Stimulated activated naive B cell treated with anti-CD40 and anti-IgM and Interleukin-4, amounts not matched to agents 10 μg/mL and 1 μg/mL and 100 μg/mL, for 72 hours (primary cell): ENCODE measurements at regions not wholly inside any gene's neighbourhood (a gene's known extent, or its start where the extent isn't known, plus 50 kb on each side); places are given as distances from the start of the nearest gene placed in this dataset.
"Not testable (repeated sequence)": the region's sequence is repeated elsewhere in the genome, so short reads cannot be mapped to it uniquely, and the experiment has no call there.

Experiments
- ATAC-seq, 2 donors: fragments of 150-1000 bp; cut with Tn5 transposase; replicated peaks; 2 replicates each; pipeline ENCODE4 v1.10.0; 2021; ENCODE audit warnings: moderate library complexity in 1 of 2
- DNase-seq: peaks from one replicate; pipeline ENCODE4 v3.0.0; 2021
- H3K27ac Mint-ChIP-seq: one replicate; pipeline ENCODE4 v1.8.0; 2022; ENCODE audit warnings: mild to moderate bottlenecking, mixed read lengths
- H3K27me3 Mint-ChIP-seq, 2 donors: one replicate each; pipeline ENCODE4 v1.8.0; 2022; ENCODE audit warnings: mixed read lengths in 2 of 2
- H3K36me3 Mint-ChIP-seq, 2 donors: one replicate each; pipeline ENCODE4 v1.8.0; 2022; ENCODE audit warnings: mixed read lengths in 2 of 2, mild to moderate bottlenecking in 1 of 2
- H3K4me1 Mint-ChIP-seq, 2 donors: one replicate each; pipeline ENCODE4 v1.8.0; 2022; ENCODE audit warnings: mixed read lengths in 2 of 2, mild to moderate bottlenecking in 1 of 2
- H3K4me3 Mint-ChIP-seq, 2 donors: one replicate each; pipeline ENCODE4 v1.8.0; 2022; ENCODE audit warnings: mild to moderate bottlenecking in 2 of 2, mixed read lengths in 2 of 2, moderate library complexity in 1 of 2
- H3K9me3 Mint-ChIP-seq, 2 donors: one replicate each; pipeline ENCODE4 v1.8.0; 2022; ENCODE audit warnings: mixed read lengths in 2 of 2, mild to moderate bottlenecking in 1 of 2

- DNase-seq (no peak), ATAC-seq (no peak)
- no peaks in the 10 kb centered on the region for H3K4me1 Mint-ChIP-seq
- no peak overlapping the region for H3K4me3 Mint-ChIP-seq
- no peak overlapping the region for H3K27ac Mint-ChIP-seq
- H3K27me3 Mint-ChIP-seq, result no peaks in the 10 kb centered on the region
- H3K36me3 Mint-ChIP-seq, result no peaks in the 10 kb centered on the region
- no peaks in the 10 kb centered on the region for H3K9me3 Mint-ChIP-seq
These were observed 292.2 kb downstream of the FRK start for GRCh38 chr6:115768500-115768899.

DNA sequence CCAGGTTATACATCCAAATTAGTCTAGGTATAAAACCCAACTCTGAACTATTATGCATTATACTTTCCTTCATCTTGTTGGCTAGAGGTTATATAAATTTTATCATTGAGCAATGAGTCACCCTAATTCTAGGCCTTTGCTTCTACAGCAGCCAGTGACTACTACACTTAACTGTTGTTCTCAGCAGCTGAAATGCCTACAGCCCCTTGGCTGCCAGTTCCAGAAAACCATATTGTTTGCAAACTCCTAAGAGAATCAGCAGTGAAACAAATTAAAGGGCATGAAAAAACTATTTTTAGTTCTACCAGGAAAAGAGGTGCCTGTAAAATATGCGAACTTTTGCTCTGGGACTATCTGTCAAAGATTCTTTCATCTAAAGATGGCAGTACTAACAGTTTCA lies 292.8 kb downstream of the FRK start:
- ATAC-seq, result no peak

DNA sequence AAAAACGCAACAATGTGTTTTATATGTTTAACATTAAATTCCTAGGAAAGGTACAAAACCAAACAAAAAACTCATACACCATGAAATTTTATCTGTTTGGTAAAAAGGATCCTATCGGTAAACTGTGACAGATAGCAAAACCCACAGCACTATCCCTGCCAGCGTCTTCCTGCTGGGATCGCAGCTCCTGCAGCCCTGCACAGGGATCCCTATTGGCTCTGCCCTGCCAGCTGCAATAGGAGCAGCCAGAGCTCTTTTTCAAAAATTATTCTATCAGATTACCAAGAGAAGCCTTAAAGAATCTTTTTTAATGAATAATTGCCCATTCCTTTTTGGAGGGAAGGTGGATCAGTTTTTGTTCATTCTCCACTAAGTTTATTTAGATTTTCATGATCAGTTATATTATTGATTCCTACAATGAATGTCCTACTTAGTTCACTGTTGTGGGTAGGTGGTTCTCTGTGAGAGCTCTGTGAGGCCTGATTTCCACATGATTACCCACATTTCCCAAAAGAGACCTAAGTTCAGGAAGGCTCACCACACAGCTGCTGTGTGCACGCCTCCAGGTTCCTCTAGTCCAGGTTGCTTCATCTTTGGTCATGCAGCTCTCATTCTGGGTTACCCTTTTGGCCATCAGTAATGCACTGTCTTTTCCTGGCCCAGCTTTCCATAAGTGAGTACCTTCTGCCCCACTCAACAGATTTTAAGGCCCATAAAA lies 293.8 kb downstream of the FRK start:
- Mint-ChIP-seq H3K27me3 (no peaks in the 10 kb centered on the region), H3K4me1 (no peaks in the 10 kb centered on the region), H3K36me3 (no peaks in the 10 kb centered on the region), H3K4me3 (no peak overlapping the region), H3K27ac (no peak overlapping the region), H3K9me3 (no peaks in the 10 kb centered on the region)
- DNase-seq (no peak), ATAC-seq (no peak)

More for the DNA sequence above, 292.8 kb downstream of the FRK start:
- H3K4me1 Mint-ChIP-seq, result no peaks in the 10 kb centered on the region
- no peaks in the 10 kb centered on the region for H3K36me3 Mint-ChIP-seq
- H3K4me3 Mint-ChIP-seq, result no peak overlapping the region
- no peaks in the 10 kb centered on the region for H3K27me3 Mint-ChIP-seq
- no peaks in the 10 kb centered on the region for H3K9me3 Mint-ChIP-seq
- H3K27ac Mint-ChIP-seq, result no peak overlapping the region
- no peak for DNase-seq

DNA sequence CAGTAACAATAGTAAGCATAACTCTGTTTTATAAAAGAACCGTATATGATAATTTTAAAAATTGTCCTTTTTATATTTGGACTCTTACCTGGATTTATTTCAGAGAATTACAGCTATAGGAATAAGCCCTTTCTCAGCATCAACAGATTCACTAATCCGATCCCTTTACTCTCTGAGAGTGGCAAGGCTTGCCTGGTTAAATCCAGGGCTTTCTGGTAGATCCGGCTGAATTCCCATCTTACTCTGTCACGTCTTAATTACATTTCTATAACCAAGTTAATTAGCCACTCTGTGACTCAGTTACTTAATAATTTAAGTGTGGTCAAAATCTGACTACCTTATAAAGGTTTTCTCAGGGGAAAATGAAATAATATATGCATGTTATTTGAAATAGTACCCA lies 294.7 kb downstream of the FRK start:
- DNase-seq, result no peak
- H3K36me3 Mint-ChIP-seq, result no peaks in the 10 kb centered on the region
- H3K4me3 Mint-ChIP-seq, result no peak overlapping the region
- no peaks in the 10 kb centered on the region for H3K9me3 Mint-ChIP-seq
- no peaks in the 10 kb centered on the region for H3K4me1 Mint-ChIP-seq
- no peaks in the 10 kb centered on the region for H3K27me3 Mint-ChIP-seq
- no peak for ATAC-seq
- H3K27ac Mint-ChIP-seq, result no peak overlapping the region

DNA sequence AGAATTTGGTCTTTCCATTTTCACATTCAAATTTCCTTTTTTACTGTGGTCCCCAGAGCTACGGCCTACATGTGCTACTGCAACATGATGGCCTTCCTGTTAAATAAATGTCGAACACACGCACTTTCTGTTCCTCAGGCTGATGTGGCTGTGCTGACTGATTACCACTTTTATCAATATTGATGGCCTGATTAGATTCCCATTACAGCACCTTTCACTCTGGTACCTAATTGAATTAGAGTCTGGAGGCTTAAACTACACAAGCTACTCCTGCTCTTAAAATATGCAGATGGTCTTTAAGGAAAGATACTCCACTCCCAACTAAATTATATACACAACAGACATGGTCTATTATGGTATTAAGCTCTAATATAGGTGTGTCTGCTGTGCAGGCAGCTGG lies 301.6 kb downstream of the FRK start:
- no peak for ATAC-seq

DNA sequence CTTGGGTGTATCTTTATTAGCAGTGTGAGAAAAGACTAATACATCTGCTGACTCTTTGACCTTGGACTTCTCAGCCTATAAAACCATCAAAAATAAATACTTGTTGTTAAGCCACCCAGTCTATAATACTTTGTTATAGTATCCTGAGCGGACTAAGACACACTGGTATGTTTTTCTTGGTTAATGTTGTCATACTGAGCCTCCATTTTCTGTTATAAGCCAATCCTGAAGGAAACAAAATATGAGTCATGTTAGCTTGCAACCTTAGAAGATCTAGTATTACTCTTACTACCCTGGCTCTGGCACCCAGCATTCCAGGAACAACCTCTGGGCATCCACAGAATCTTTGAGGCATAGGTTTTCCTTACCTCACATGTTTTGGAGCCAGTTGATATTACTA lies 307.2 kb downstream of the FRK start:
- no peak overlapping the region for H3K4me3 Mint-ChIP-seq
- peaks cover 0 to 2% of the 10 kb centered on the region in 2 donors for H3K9me3 Mint-ChIP-seq
- H3K36me3 Mint-ChIP-seq, result no peaks in the 10 kb centered on the region
- DNase-seq, result no peak
- no peak overlapping the region for H3K27ac Mint-ChIP-seq
- ATAC-seq, result no peak
- no peaks in the 10 kb centered on the region for H3K4me1 Mint-ChIP-seq
- H3K27me3 Mint-ChIP-seq, result no peaks in the 10 kb centered on the region

More for the DNA sequence above, 301.6 kb downstream of the FRK start:
- Mint-ChIP-seq H3K4me1 (no peaks in the 10 kb centered on the region), H3K9me3 (no peaks in the 10 kb centered on the region), H3K4me3 (no peak overlapping the region), H3K36me3 (no peaks in the 10 kb centered on the region), H3K27ac (no peak overlapping the region), H3K27me3 (no peaks in the 10 kb centered on the region)
- no peak for DNase-seq

DNA sequence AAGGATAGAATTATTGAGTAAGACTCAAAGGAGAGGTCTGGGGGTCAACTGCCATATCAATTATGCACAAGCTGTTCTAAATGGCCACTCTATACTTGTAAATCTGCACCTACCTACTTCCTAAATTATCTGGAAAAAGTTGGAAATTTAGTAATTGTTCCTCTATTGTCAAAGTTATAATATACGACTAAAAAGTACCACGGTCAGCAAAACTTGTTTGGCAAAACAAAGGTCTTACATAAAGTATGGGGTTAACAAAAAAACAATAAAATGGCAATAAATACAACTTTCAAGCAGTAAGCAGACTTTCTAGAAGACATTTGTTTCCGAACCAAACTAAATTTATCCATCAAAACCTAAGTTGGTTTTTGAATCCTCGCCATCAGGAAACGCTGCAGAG lies 309.7 kb downstream of the FRK start:
- ATAC-seq, result no peak
- no peaks in the 10 kb centered on the region for H3K4me1 Mint-ChIP-seq
- no peak overlapping the region for H3K4me3 Mint-ChIP-seq
- no peak overlapping the region for H3K27ac Mint-ChIP-seq
- no peak for DNase-seq
- no peaks in the 10 kb centered on the region for H3K36me3 Mint-ChIP-seq
- H3K27me3 Mint-ChIP-seq, result no peaks in the 10 kb centered on the region
- peaks cover 2 to 6% of the 10 kb centered on the region in 2 donors for H3K9me3 Mint-ChIP-seq

DNA sequence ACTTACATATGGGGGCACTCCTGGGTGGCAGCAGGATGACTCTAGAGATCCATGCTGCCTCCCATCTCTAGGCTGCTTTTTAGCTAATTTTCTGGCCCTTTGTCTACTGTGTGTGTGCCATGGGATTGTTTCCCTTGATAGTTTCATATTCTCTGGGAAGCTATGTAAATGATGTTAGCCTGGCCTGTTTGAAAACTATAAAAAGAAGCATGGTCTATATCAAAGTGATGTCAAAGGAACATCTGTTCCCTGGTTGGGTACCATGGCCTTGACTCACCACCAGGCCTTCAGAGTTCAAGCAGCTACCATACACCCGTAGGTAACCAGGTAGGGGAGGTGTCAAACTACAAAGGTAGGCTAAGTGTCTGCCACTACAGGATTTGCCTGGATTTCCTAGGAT lies 310.4 kb downstream of the FRK start:
- Mint-ChIP-seq H3K27ac (no peak overlapping the region), H3K4me3 (no peak overlapping the region), H3K27me3 (no peaks in the 10 kb centered on the region), H3K4me1 (no peaks in the 10 kb centered on the region), H3K36me3 (no peaks in the 10 kb centered on the region), H3K9me3 (peaks cover 2 to 7% of the 10 kb centered on the region in 2 donors)
- DNase-seq (no peak), ATAC-seq (no peak)

DNA sequence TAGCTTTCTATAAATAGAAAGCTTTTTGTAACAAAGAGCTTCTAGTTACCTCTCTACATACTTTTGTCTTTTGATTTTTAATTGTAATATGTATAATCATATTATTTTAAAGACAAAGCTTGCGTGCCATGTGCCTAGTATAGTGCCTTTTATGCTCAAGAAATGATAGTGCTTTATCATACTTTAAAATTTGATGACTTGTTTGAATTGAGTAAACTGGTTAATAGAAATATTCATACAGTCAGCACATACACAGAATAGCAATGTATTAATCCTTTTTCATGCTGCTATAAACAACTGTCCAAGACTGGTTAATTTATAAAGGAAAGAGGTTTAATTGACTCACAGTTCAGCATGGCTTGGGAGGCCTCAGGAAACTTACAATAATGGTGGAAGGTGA lies 313.0 kb downstream of the FRK start:
- H3K9me3 Mint-ChIP-seq, result peaks cover 11 to 13% of the 10 kb centered on the region in 2 donors
- H3K27ac Mint-ChIP-seq, result no peak overlapping the region
- ATAC-seq, result no peak
- H3K4me1 Mint-ChIP-seq, result no peaks in the 10 kb centered on the region
- DNase-seq, result no peak
- H3K36me3 Mint-ChIP-seq, result no peaks in the 10 kb centered on the region
- H3K27me3 Mint-ChIP-seq, result no peaks in the 10 kb centered on the region
- no peak overlapping the region for H3K4me3 Mint-ChIP-seq

DNA sequence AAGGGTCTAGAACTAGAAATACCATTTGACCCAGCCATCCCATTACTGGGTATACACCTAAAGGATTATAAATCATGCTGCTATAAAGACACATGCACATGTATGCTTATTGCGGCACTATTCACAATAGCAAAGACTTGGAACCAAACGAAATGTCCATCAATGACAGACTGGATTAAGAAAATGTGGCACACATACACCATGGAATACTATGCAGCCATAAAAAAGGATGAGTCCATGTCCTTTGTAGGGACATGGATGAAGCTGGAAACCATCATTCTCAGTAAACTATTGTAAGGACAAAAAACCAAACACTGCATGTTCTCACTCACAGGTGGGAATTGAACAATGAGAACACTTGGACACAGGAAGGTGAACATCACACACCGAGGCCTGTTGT lies 314.1 kb downstream of the FRK start:
- not testable (repeated sequence) for ATAC-seq, H3K27me3 Mint-ChIP-seq, H3K4me3 Mint-ChIP-seq, H3K36me3 Mint-ChIP-seq, H3K27ac Mint-ChIP-seq, DNase-seq, H3K4me1 Mint-ChIP-seq
- H3K9me3 Mint-ChIP-seq, result peaks cover 11 to 17% of the 10 kb centered on the region in 2 donors

GRCh38 chr6:115740907-115741306 lies 319.8 kb downstream of the FRK start:
- ATAC-seq (no peak), DNase-seq (no peak)
- Mint-ChIP-seq H3K27me3 (no peaks in the 10 kb centered on the region), H3K4me3 (no peak overlapping the region), H3K27ac (no peak overlapping the region), H3K9me3 (peaks cover 8 to 14% of the 10 kb centered on the region in 2 donors), H3K36me3 (no peaks in the 10 kb centered on the region), H3K4me1 (no peaks in the 10 kb centered on the region)

- DNase-seq (no peak), ATAC-seq (no peak)
- no peaks in the 10 kb centered on the region for H3K36me3 Mint-ChIP-seq
- peaks cover 3 to 4% of the 10 kb centered on the region in 2 donors for H3K9me3 Mint-ChIP-seq
- no peak overlapping the region for H3K4me3 Mint-ChIP-seq
- H3K4me1 Mint-ChIP-seq, result no peaks in the 10 kb centered on the region
- no peak overlapping the region for H3K27ac Mint-ChIP-seq
- H3K27me3 Mint-ChIP-seq, result no peaks in the 10 kb centered on the region
These were observed 325.1 kb downstream of the FRK start for GRCh38 chr6:115735610-115736009.

DNA sequence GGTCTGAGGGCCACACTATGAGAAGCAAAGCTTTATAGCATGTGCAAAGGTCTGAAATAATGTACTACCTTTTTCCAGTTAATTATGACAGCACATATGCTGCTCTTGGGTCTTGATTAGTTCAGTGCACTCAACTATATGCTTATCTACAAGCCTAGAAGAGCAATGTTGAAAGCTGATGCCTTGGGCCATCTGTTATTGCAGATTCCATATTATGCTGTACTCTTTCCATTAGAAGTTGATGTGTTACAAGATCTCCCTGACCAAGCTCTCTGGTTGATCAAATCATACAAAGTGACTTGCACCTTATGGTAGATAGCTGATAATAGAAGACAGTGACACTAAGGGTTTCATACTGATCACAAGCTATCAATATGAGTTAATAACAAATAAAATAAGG lies 327.3 kb downstream of the FRK start:
- no peak overlapping the region for H3K27ac Mint-ChIP-seq
- no peaks in the 10 kb centered on the region for H3K27me3 Mint-ChIP-seq
- H3K4me3 Mint-ChIP-seq, result no peak overlapping the region
- DNase-seq, result no peak
- peaks cover 3 to 4% of the 10 kb centered on the region in 2 donors for H3K9me3 Mint-ChIP-seq
- no peaks in the 10 kb centered on the region for H3K36me3 Mint-ChIP-seq
- no peak for ATAC-seq
- H3K4me1 Mint-ChIP-seq, result no peaks in the 10 kb centered on the region

- Mint-ChIP-seq H3K4me3 (no peak overlapping the region), H3K4me1 (no peaks in the 10 kb centered on the region), H3K27ac (no peak overlapping the region), H3K36me3 (no peaks in the 10 kb centered on the region), H3K9me3 (peaks cover 3 to 6% of the 10 kb centered on the region in 2 donors), H3K27me3 (no peaks in the 10 kb centered on the region)
- DNase-seq (no peak), ATAC-seq (no peak)
These were observed 331.7 kb downstream of the FRK start for GRCh38 chr6:115729036-115729435.

- ATAC-seq (no peak), DNase-seq (no peak)
- Mint-ChIP-seq H3K27me3 (no peaks in the 10 kb centered on the region), H3K4me3 (no peak overlapping the region), H3K27ac (no peak overlapping the region), H3K4me1 (no peaks in the 10 kb centered on the region), H3K36me3 (no peaks in the 10 kb centered on the region), H3K9me3 (peaks cover 3 to 9% of the 10 kb centered on the region in 2 donors)
These were observed 332.5 kb downstream of the FRK start for GRCh38 chr6:115728171-115728570.

GRCh38 chr6:115721564-115721963 lies 339.1 kb downstream of the FRK start:
- Mint-ChIP-seq H3K4me1 (peaks cover 4 to 10% of the 10 kb centered on the region in 2 donors), H3K9me3 (peaks cover 3 to 15% of the 10 kb centered on the region in 2 donors), H3K27me3 (no peaks in the 10 kb centered on the region), H3K4me3 (no peak overlapping the region), H3K27ac (no peak overlapping the region), H3K36me3 (no peaks in the 10 kb centered on the region)
- DNase-seq, result no peak
- ATAC-seq, result no peak
